LNCAP (cell line): ENCODE measurements at regions not wholly inside any gene's neighbourhood (a gene's known extent, or its start where the extent isn't known, plus 50 kb on each side); places are given as distances from the start of the nearest gene placed in this dataset.
A peak's percentile ranks its signal among the peaks of the same experiment; 100 is the strongest.

Experiments
- CTCF ChIP-seq: fragments of 450-650 bp; IDR thresholded peaks from 2 replicates; pipeline ENCODE4 v1.5.1; 2017; ENCODE audit warnings: mild to moderate bottlenecking

DNA sequence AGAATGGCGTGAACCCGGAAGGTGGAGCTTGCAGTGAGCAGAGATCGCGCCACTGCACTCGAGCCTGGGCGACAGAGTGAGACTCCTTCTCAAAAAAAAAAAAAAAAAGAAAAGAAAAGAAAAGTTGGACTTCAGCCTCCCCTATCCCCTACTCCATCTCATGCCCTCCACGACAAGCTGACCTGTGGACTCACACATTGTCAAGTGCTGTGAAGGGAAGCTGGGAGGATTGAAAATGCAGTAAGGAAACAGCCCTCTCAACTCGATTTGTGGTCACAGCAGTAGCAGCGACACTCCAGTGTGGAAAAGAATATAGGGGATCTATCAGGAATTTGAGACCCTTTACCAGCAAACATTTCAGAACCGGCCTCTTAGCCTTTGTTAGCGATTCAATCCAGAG is 103.6 kb upstream of the SVIL start:
- TF ChIP-seq CTCF: no peak

GRCh38 chr10:29737074-29737593 is 102.4 kb upstream of the SVIL start:
- no peak for TF ChIP-seq CTCF

- TF ChIP-seq CTCF: no peak
These were observed 101.7 kb upstream of the SVIL start for GRCh38 chr10:29736366-29737073.

- peak; percentile 96 for TF ChIP-seq CTCF
These were observed 101.0 kb upstream of the SVIL start for GRCh38 chr10:29735628-29736365.

DNA sequence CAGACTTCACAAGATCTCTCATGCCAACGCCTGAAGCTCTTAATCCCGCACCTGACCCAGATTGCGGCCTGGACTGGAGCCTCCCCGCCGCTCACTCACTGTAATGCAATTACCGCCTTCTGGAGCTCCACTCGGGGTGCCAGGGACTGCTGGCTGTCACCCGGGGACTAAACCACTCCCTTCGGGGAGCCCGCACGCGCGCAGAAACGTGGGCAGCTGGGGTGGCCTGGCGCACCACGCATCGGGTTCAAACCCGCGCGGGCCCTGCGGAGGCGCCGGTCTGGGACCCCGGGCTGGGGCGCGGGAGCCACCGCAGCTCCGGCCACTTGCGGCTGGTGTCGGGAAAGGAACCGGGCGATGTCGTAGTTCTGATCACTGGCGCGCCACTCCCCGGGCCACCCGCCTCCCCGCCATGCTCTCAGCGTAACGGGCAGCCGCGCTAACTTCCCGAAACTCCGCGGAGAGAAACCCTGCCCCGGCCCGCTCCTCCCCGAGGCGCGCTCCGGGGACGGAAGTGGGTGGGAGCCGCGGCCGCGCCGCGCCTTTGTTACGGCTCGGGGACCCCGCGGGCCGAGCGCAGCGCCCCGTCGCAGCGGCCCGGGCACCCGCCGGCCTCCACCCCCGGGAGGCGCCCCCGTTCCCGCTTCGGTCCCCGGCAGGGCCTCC is 100.3 kb upstream of the SVIL start:
- TF ChIP-seq CTCF: no peak

DNA sequence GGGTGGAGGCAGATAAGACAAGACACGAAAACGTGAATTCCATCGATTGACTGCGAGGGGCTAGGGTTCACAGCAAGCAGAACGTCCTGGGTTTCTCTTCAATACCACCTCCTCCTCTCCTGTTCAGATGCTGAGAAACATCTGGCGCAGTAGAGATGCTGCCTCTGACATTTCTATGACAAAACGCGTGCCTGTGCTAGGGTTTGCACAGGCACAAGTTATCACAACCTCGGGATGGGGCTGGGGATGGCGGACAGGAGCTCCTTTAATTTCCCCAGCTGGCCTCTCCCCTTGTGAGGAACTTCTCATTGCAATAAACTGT is 99.8 kb upstream of the SVIL start:
- no peak for TF ChIP-seq CTCF

- no peak for TF ChIP-seq CTCF
These were observed 98.6 kb upstream of the SVIL start for GRCh38 chr10:29733323-29733722.
